ENCODE measurements at regions not wholly inside any gene's neighbourhood (a gene's known extent, or its start where the extent isn't known, plus 50 kb on each side); places are given as distances from the start of the nearest gene placed in this dataset.
A peak's percentile ranks its signal among the peaks of the same experiment; 100 is the strongest.

DNA sequence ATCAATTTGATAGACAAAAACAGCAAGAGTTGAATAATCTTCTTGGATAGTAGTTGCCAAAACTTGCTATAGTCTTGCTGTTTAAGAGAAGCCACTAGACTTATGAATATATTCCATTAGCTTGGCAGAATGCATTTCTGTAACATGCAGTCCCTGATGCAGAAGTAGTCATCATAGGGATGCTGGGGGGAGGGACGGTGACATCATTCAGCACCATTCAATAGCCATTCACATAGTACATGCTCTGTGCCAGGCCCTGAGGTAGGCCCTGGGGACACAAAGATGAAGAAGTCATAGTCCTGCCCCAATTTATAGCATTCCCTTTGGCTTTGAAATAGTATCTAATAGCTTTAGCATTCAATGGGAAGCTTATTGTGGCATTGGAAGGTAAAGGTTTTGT is 185.5 kb upstream of the AFF2 start:
- DNase-seq (ENCODE audit: low read depth) = no peak
- in situ Hi-C loops (cut with HindIII; ENCODE audit: low pct_unique_long_range_greater_than_20kb, low sequenced_read_pairs) = no loop called here

DNA sequence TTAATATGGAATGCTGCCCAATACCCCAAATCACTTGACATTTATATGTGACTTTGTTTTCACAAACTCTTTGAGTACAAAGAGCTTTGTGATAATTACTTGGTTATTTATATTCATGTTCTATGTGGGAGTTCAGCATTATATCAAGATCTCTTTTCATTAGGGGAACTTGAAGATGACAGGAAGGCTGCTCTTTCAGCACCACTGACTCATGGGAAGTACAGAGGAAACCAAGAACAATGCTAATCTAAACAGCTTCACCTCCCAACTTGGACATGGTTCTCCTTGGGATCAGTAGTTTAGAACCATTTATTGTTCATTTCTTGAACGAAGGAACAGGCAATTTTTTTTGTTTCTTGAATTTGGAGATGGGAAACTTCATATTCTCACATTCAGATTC is 184.0 kb upstream of the AFF2 start:
- in situ Hi-C loops (cut with HindIII; ENCODE audit: low pct_unique_long_range_greater_than_20kb, low sequenced_read_pairs) = no loop called here
- DNase-seq (ENCODE audit: low read depth) = no peak

GRCh38 chrX:148322906-148323305 is 177.5 kb upstream of the AFF2 start:
- no peak for DNase-seq (ENCODE audit: low read depth)
- in situ Hi-C loops (cut with HindIII; ENCODE audit: low pct_unique_long_range_greater_than_20kb, low sequenced_read_pairs) = no loop called here

DNA sequence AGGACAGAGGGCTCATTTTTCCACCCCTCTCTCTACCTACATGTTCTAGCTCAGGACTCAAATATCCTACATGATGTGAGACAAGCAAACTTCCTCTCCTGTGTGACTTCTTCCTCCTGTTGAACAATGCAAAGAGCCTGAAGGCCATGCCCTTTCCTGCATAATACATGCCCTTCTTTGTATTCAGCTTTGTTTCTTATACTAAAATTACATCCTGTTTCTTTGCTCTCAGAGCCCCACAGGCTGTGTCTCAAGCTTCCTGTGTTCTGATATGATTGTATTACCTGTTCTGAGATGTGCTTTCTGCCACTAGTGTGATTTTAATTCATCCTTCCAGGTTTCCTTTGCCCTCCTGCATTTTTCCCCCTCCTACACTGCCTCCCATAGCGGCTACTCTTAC is 166.4 kb upstream of the AFF2 start:
- no peak for DNase-seq (ENCODE audit: low read depth)
- in situ Hi-C loops (cut with HindIII; ENCODE audit: low pct_unique_long_range_greater_than_20kb, low sequenced_read_pairs) = no loop called here

- DNase-seq (ENCODE audit: low read depth) = no peak
- in situ Hi-C loops (cut with HindIII; ENCODE audit: low pct_unique_long_range_greater_than_20kb, low sequenced_read_pairs) = no loop called here
These were observed 162.5 kb upstream of the AFF2 start for GRCh38 chrX:148337873-148338272.

- in situ Hi-C loops (cut with HindIII; ENCODE audit: low pct_unique_long_range_greater_than_20kb, low sequenced_read_pairs) = no loop called here
- no peak for DNase-seq (ENCODE audit: low read depth)
These were observed 145.5 kb upstream of the AFF2 start for GRCh38 chrX:148354916-148355315.

GRCh38 chrX:148361641-148362040 is 138.8 kb upstream of the AFF2 start:
- no peak for DNase-seq (ENCODE audit: low read depth)
- in situ Hi-C loops (cut with HindIII; ENCODE audit: low pct_unique_long_range_greater_than_20kb, low sequenced_read_pairs) = no loop called here

- no peak for DNase-seq (ENCODE audit: low read depth)
- in situ Hi-C loops (cut with HindIII; ENCODE audit: low pct_unique_long_range_greater_than_20kb, low sequenced_read_pairs) = no loop called here
These were observed 136.8 kb upstream of the AFF2 start for GRCh38 chrX:148363471-148364235.

DNA sequence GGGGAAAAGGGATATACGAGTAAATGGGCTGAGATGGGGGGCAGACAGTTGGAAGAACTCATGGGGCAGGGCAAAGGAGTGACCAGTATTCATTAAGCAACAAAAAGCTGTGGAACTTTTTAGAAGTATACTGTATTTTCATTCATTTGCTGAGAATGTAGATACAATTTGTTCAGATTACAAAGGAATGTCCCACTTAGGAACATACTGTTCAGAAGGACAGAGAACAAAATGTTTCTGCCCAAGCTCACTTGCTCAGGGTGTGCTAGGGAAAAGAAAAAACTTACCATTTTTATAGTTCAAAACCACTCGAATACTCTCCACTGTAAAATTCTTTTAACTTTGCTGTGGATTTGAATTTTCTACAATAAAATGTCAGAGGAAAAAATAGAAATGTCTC is 135.2 kb upstream of the AFF2 start:
- DNase-seq (ENCODE audit: low read depth) = no peak
- in situ Hi-C loops (cut with HindIII; ENCODE audit: low pct_unique_long_range_greater_than_20kb, low sequenced_read_pairs) = no loop called here

GRCh38 chrX:148371291-148371690 is 129.1 kb upstream of the AFF2 start:
- peak; percentile 19 for DNase-seq (ENCODE audit: low read depth)
- in situ Hi-C loops (cut with HindIII; ENCODE audit: low pct_unique_long_range_greater_than_20kb, low sequenced_read_pairs) = no loop called here

- in situ Hi-C loops (cut with HindIII; ENCODE audit: low pct_unique_long_range_greater_than_20kb, low sequenced_read_pairs) = no loop called here
- no peak for DNase-seq (ENCODE audit: low read depth)
These were observed 127.5 kb upstream of the AFF2 start for GRCh38 chrX:148372925-148373324.

DNA sequence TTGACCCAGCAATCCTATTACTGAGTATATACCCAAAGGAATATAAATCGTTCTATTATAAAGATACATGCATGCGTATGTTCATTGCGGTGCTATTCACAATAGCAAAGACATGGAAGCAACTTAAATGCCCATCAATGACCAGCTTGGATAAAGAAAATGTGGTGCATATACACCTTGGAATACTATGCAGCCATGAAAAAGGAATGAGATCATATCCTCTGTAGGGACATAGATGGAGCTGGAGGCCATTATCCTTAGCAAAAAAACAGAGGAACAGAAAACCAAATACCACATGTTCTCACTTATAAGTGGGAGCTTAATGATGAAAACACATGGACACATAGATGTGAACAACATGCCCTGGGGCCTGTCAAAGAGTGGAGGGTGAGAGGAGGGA is 124.1 kb upstream of the AFF2 start:
- in situ Hi-C loops (cut with HindIII; ENCODE audit: low pct_unique_long_range_greater_than_20kb, low sequenced_read_pairs) = no loop called here
- DNase-seq (ENCODE audit: low read depth) = no peak

- in situ Hi-C loops (cut with HindIII; ENCODE audit: low pct_unique_long_range_greater_than_20kb, low sequenced_read_pairs) = no loop called here
- no peak for DNase-seq (ENCODE audit: low read depth)
These were observed 120.3 kb upstream of the AFF2 start for GRCh38 chrX:148380107-148380506.

DNA sequence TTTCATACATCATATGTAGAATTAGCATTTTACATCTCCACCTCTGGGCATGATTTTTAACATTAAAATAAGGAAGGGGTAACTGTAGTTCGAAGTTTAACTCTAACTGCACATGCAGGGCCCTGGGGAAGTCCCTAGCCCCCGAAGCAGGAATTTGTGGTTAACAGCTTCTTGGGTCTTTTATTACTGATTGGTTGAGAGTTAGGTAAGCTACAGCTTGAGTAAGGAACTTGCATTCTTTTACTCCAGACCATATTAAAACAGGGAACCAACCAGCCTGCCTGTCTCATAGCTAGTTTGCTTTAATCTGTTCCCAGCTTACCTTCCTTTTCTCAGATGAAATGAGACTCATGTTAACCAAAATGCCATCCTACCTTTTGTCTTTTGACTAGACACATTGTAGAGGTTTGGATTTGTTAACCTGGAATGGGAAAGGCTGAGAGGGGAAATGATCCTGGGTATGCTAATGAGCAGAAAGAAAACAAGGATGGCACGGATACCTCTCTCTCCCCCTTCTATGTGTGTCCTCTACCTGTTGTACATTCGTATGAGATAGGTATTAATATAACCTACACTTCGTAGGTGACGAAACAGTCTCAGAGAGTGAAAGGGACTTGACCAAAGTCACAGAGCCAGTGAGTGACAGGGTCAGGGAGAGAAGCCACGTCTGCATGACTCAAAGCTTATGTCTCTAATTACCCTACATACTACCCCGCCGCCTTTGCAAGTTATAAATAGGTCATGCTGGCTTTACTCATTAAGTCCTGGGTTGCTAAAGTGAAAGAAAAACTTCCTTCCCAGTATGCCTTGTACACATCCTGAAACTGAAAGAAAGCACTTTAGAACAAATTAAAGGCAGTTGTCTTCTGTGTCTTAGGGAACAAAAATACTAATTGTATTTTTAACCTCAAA is 119.5 kb upstream of the AFF2 start:
- peak; percentile 23 for DNase-seq (ENCODE audit: low read depth)
- in situ Hi-C loops (cut with HindIII; ENCODE audit: low pct_unique_long_range_greater_than_20kb, low sequenced_read_pairs) = no loop called here

- in situ Hi-C loops (cut with HindIII; ENCODE audit: low pct_unique_long_range_greater_than_20kb, low sequenced_read_pairs) = no loop called here
- DNase-seq (ENCODE audit: low read depth) = no peak
These were observed 118.8 kb upstream of the AFF2 start for GRCh38 chrX:148381603-148382002.

GRCh38 chrX:148382983-148383382 is 117.4 kb upstream of the AFF2 start:
- in situ Hi-C loops (cut with HindIII; ENCODE audit: low pct_unique_long_range_greater_than_20kb, low sequenced_read_pairs) = no loop called here
- no peak for DNase-seq (ENCODE audit: low read depth)

DNA sequence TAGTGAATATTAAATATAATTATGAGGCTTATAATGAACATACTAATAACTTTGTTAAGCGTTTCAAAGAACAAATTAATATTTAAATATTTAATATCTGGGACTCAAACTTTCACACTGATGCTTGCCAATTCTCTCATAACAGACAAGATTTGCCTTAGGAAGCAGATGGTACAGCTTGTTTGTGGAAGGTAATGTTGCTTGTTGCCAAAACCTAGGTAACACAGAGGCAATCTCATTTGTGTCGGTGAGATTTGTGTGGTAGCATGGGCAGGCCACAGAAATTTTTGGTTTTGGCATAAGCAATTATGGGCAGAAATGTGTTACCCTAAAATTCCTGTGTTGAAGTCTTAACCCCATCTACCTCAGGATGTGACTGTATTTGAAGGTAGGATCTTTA is 114.9 kb upstream of the AFF2 start:
- in situ Hi-C loops (cut with HindIII; ENCODE audit: low pct_unique_long_range_greater_than_20kb, low sequenced_read_pairs) = no loop called here

DNA sequence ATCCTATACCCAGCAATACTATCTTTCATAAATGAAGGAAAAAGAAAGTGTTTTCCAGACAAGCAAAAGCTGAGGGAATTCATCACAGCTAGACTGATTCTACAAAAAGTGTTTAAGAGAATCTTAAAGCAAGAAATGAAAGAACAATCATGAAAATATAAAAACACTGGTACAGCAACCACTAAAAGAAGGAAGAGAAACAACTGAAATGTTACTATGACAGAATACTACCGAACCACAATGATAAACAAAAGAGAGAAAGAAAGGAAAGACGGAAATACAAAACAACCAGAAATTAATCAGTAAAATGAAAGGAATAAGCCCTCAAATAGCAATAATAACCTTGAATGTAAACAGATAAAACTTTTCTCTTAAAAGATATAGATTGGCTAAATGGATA is 110.8 kb upstream of the AFF2 start:
- in situ Hi-C loops (cut with HindIII; ENCODE audit: low pct_unique_long_range_greater_than_20kb, low sequenced_read_pairs) = no loop called here
- no peak for DNase-seq (ENCODE audit: low read depth)

More for the DNA sequence above, 114.9 kb upstream of the AFF2 start:
- no peak for DNase-seq (ENCODE audit: low read depth)

- in situ Hi-C loops (cut with HindIII; ENCODE audit: low pct_unique_long_range_greater_than_20kb, low sequenced_read_pairs) = no loop called here
- no peak for DNase-seq (ENCODE audit: low read depth)
These were observed 88.4 kb upstream of the AFF2 start for GRCh38 chrX:148412006-148412405.

GRCh38 chrX:148416142-148416541 is 84.3 kb upstream of the AFF2 start:
- in situ Hi-C loops (cut with HindIII; ENCODE audit: low pct_unique_long_range_greater_than_20kb, low sequenced_read_pairs) = no loop called here
- DNase-seq (ENCODE audit: low read depth) = no peak

All from Caki2 (cell line).